HCT116 (cell line): ENCODE measurements at regions not wholly inside any gene's neighbourhood (a gene's known extent, or its start where the extent isn't known, plus 50 kb on each side); places are given as distances from the start of the nearest gene placed in this dataset.
"Not testable (repeated sequence)": the region's sequence is repeated elsewhere in the genome, so short reads cannot be mapped to it uniquely, and the experiment has no call there.

Experiments used
- ATF3 ChIP-seq: IDR thresholded peaks from 2 replicates; pipeline ENCODE4 v1.6.1; 2012
- CTCF ChIP-seq, 3 experiments: fragments of 200-600 bp in 1 of 3; sonication (generic) in 1 of 3; IDR thresholded peaks in 2 of 3; conservative IDR thresholded peaks in 1 of 3; 2 replicates each; pipeline ENCODE4 v1.5.1; 2012 to 2017; ENCODE audit warnings: low read depth in 2 of 3, low read length in 2 of 3, antibody characterized with exemption in 1 of 3, borderline replicate concordance in 1 of 3, control low read depth in 1 of 3, mild to moderate bottlenecking in 1 of 3, mixed read lengths in 1 of 3, mixed run types in 1 of 3, moderate library complexity in 1 of 3; ENCODE audit not compliant: insufficient read depth in 1 of 3
- EGR1 ChIP-seq: IDR thresholded peaks from 2 replicates; pipeline ENCODE4 v1.6.1; 2012; ENCODE audit warnings: low read depth
- EZH2 ChIP-seq: fragments of 200-600 bp; sonication (generic); IDR thresholded peaks from 2 replicates; pipeline ENCODE4 v1.6.1; 2017; ENCODE audit warnings: antibody characterized with exemption, mixed run types
- POLR2A ChIP-seq: IDR thresholded peaks from 2 replicates; pipeline ENCODE4 v1.7.0; 2011; ENCODE audit warnings: borderline replicate concordance; ENCODE audit not compliant: insufficient read depth, insufficient read length; ENCODE audit errors: extremely low read depth
- POLR2AphosphoS5 ChIP-seq: IDR thresholded peaks from 2 replicates; pipeline ENCODE4 v1.6.1; 2011; ENCODE audit warnings: mild to moderate bottlenecking, low read depth, low read length, moderate library complexity
- ZBTB33 ChIP-seq: IDR thresholded peaks from 2 replicates; pipeline ENCODE4 v1.6.1; 2011; ENCODE audit warnings: mild to moderate bottlenecking, low read length, moderate library complexity; ENCODE audit not compliant: insufficient replicate concordance; ENCODE audit errors: extremely low read depth
- ZNF274 ChIP-seq: fragments of 200-500 bp; sonication (Bioruptor generic); IDR thresholded peaks from 2 replicates; pipeline ENCODE4 v1.6.1; 2014; ENCODE audit warnings: mild to moderate bottlenecking, low read depth, low read length, inconsistent platforms

DNA sequence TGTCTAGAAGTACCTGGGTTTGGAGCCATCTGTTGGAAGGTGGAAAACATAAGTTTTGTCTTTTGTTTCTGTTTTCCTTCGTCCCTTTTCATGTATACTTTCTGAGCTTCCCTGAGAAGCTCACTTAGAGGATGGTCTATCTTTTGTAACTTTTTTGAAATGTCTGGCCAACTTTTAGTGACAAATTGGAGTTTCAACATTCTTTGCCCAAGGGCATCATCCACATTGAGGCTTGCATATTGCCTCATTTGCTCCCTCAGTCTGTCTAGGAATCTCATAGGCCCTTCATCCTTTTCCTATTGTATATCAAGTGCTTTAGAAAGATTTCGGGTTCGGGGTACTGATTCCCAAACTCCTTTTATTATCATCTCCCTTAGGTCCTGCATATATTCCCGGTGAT is 152.7 kb upstream of the GALNT15 start:
- TF ChIP-seq POLR2A; ZNF274; CTCF (IDR thresholded peaks at IDR 0.05 in 2 of 3, conservative IDR thresholded peaks at IDR 0.05 in 1 of 3; ENCODE audit: borderline replicate concordance in 1 of 3, insufficient read depth in 1 of 3, low read depth in 2 of 3, low read length in 2 of 3); ATF3; EZH2; POLR2AphosphoS5; ZBTB33; EGR1: not testable (repeated sequence)
